ENCODE measurements at regions not wholly inside any gene's neighbourhood (a gene's known extent, or its start where the extent isn't known, plus 50 kb on each side); places are given as distances from the start of the nearest gene placed in this dataset.

DNA sequence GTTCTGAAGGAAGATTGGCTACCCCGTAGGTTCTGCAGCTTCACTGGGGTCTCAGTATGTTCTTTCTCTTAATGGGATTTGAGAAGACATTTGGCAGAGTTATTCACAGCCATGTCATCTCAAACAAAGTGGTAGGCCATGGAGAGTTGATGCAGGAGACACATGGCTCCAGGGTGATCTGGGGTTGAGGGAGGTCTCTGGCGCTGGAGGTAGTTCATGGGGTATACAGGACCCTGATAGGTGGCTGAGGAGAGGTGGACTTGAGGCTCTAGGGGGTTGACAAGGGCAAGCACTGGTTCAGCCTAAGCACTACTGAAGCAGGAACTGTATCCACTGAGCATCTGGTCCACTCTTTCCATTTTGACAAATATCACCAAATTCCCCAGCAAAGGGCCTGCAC is 100.4 kb downstream of the C1orf94 start:
- DNase-seq (ENCODE audit: extremely low read depth in 1 of 4, low spot score in 3 of 4) = no peak
- no peak overlapping the region for H2AFZ ChIP-seq (ENCODE audit: low read depth, low read length)
- H3K27me3 ChIP-seq (ENCODE audit: control insufficient read depth in 2 of 2, insufficient read depth in 2 of 2, low read length in 2 of 2) = no peaks in the 10 kb centered on the region
- no peaks in the 10 kb centered on the region for H3K36me3 ChIP-seq (ENCODE audit: control insufficient read depth, insufficient read depth, low read length)
- ChIA-PET POLR2A (no interaction called here), CTCF (ENCODE audit: low intra/inter-chr PET ratio) (no interaction called here)
- no peaks in the 10 kb centered on the region for H4K20me1 ChIP-seq (replicated peaks; ENCODE audit: control insufficient read depth, insufficient read depth, low read length)
- H3K4me3 ChIP-seq = no peak overlapping the region
- H3K79me2 ChIP-seq (ENCODE audit: control insufficient read depth, insufficient read depth, low read length) = no peaks in the 10 kb centered on the region
- no peak for FAIRE-seq
- H3K4me2 ChIP-seq (ENCODE audit: insufficient read depth, low read length) = no peak overlapping the region
- in situ Hi-C loops (cut with MboI) = no loop called here
- H3K4me1 ChIP-seq (replicated peaks in 1 of 2; ENCODE audit: control insufficient read depth in 2 of 2, insufficient read depth in 2 of 2, low read length in 2 of 2) = no peaks in the 10 kb centered on the region
- no peak for ATAC-seq
- H3K9me1 ChIP-seq (ENCODE audit: control insufficient read depth, insufficient read depth, low read length) = no peaks in the 10 kb centered on the region
- H3K9ac ChIP-seq (ENCODE audit: insufficient read depth in 1 of 2, low read depth in 2 of 2, low read length in 2 of 2) = no peak overlapping the region
- H3K9me3 ChIP-seq (replicated peaks; ENCODE audit: control insufficient read depth, insufficient read depth, low read depth, low read length) = no peaks in the 10 kb centered on the region
- TF ChIP-seq, protein P1, sequence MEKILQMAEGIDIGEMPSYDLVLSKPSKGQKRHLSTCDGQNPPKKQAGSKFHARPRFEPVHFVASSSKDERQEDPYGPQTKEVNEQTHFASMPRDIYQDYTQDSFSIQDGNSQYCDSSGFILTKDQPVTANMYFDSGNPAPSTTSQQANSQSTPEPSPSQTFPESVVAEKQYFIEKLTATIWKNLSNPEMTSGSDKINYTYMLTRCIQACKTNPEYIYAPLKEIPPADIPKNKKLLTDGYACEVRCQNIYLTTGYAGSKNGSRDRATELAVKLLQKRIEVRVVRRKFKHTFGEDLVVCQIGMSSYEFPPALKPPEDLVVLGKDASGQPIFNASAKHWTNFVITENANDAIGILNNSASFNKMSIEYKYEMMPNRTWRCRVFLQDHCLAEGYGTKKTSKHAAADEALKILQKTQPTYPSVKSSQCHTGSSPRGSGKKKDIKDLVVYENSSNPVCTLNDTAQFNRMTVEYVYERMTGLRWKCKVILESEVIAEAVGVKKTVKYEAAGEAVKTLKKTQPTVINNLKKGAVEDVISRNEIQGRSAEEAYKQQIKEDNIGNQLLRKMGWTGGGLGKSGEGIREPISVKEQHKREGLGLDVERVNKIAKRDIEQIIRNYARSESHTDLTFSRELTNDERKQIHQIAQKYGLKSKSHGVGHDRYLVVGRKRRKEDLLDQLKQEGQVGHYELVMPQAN (IDR thresholded peaks at IDR 0.05; ENCODE audit: borderline replicate concordance) = no peak
- TF ChIP-seq KHSRP (IDR thresholded peaks at IDR 0.05) (no peak), SLC30A9 (CRISPR knock-in tag; IDR thresholded peaks at IDR 0.05) (no peak), EWSR1 (IDR thresholded peaks at IDR 0.05; ENCODE audit: borderline replicate concordance, low read depth, partially characterized antibody) (no peak), SIX5 (IDR thresholded peaks at IDR 0.05; ENCODE audit: borderline replicate concordance in 1 of 2, insufficient read depth in 1 of 2, low read depth in 1 of 2, low read length in 2 of 2) (no peak), TBP (optimal IDR thresholded peaks at IDR 0.05; ENCODE audit: low read depth, low read length) (no peak), ZNF583 (CRISPR knock-in tag; IDR thresholded peaks at IDR 0.05) (no peak), RCOR1 (IDR thresholded peaks at IDR 0.05; ENCODE audit: borderline replicate concordance in 1 of 2, low read depth in 2 of 2, low read length in 2 of 2) (no peak), GABPB2 (CRISPR knock-in tag; conservative IDR thresholded peaks at IDR 0.05) (no peak), NFE2 (IDR thresholded peaks at IDR 0.05; ENCODE audit: low read depth) (no peak), CAMTA2 (CRISPR knock-in tag; conservative IDR thresholded peaks at IDR 0.05) (no peak), ZNF23 (CRISPR knock-in tag; IDR thresholded peaks at IDR 0.05) (no peak), ZNF766 (CRISPR knock-in tag; conservative IDR thresholded peaks at IDR 0.05) (no peak)
- TF ChIP-seq, protein P2, sequence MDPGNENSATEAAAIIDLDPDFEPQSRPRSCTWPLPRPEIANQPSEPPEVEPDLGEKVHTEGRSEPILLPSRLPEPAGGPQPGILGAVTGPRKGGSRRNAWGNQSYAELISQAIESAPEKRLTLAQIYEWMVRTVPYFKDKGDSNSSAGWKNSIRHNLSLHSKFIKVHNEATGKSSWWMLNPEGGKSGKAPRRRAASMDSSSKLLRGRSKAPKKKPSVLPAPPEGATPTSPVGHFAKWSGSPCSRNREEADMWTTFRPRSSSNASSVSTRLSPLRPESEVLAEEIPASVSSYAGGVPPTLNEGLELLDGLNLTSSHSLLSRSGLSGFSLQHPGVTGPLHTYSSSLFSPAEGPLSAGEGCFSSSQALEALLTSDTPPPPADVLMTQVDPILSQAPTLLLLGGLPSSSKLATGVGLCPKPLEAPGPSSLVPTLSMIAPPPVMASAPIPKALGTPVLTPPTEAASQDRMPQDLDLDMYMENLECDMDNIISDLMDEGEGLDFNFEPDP (CRISPR knock-in tag; IDR thresholded peaks at IDR 0.05) = no peak
- TF ChIP-seq, protein P3, sequence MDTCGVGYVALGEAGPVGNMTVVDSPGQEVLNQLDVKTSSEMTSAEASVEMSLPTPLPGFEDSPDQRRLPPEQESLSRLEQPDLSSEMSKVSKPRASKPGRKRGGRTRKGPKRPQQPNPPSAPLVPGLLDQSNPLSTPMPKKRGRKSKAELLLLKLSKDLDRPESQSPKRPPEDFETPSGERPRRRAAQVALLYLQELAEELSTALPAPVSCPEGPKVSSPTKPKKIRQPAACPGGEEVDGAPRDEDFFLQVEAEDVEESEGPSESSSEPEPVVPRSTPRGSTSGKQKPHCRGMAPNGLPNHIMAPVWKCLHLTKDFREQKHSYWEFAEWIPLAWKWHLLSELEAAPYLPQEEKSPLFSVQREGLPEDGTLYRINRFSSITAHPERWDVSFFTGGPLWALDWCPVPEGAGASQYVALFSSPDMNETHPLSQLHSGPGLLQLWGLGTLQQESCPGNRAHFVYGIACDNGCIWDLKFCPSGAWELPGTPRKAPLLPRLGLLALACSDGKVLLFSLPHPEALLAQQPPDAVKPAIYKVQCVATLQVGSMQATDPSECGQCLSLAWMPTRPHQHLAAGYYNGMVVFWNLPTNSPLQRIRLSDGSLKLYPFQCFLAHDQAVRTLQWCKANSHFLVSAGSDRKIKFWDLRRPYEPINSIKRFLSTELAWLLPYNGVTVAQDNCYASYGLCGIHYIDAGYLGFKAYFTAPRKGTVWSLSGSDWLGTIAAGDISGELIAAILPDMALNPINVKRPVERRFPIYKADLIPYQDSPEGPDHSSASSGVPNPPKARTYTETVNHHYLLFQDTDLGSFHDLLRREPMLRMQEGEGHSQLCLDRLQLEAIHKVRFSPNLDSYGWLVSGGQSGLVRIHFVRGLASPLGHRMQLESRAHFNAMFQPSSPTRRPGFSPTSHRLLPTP (IDR thresholded peaks at IDR 0.05; ENCODE audit: borderline replicate concordance, extremely low read depth, insufficient read length) = no peak
- intact Hi-C loops (cut with micrococcal nuclease) = no loop called here
- H3K27ac ChIP-seq (ENCODE audit: extremely low read depth, low read depth, low read length) = no peak overlapping the region
- no TSS peak for BruUV-seq (replicated peaks)
- 0% methylated on average over 2 of the region's 2 CpGs for WGBS (ENCODE audit: insufficient coverage, low coverage, missing lambda C conversion rate)

Measured in K562 (cell line).